ENCODE measurements at regions not wholly inside any gene's neighbourhood (a gene's known extent, or its start where the extent isn't known, plus 50 kb on each side); places are given as distances from the start of the nearest gene placed in this dataset.
A peak's percentile ranks its signal among the peaks of the same experiment; 100 is the strongest.

DNA sequence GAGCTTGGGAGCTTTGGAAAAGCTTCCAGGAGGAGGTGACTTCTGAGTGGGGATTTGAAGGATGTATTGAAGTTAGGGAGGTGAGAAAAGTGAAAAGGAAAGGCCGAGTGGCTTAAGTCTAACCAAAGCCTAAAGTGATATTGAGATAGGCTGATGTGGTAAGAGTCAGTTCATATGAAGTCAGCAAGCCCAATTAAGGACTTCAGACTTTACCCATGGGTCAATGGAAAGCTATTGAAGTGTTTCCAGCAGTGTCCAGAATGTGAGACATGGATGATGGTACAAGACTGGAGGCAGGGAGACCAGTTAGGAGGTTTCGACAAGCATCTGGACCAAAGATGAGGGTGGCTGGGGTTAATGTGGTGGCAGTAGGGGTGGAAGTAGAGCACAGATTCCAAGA lies 134.3 kb upstream of the WWC1 start:
- no peak overlapping the region for H3K4me3 ChIP-seq (ENCODE audit: low read depth, low read length)
- no peak overlapping the region for H3K23ac ChIP-seq (ENCODE audit: low read length)
- H3K4me1 ChIP-seq (ENCODE audit: control insufficient read depth in 1 of 2, insufficient read depth in 2 of 2, low read length in 2 of 2): peaks cover 6 to 9% of the 10 kb centered on the region in 2 experiments
- H3K4ac ChIP-seq (ENCODE audit: low read depth, low read length): no peak overlapping the region
- H3K79me1 ChIP-seq (ENCODE audit: low read length): no peaks in the 10 kb centered on the region
- 100% methylated on average over 1 of the region's 2 CpGs for WGBS (ENCODE audit: extremely low coverage, insufficient coverage, insufficient read length)
- H4K91ac ChIP-seq (ENCODE audit: low read depth, low read length): no peak overlapping the region
- no peak overlapping the region for H2BK12ac ChIP-seq (ENCODE audit: low read length)
- no peak overlapping the region for H2BK5ac ChIP-seq (ENCODE audit: low read depth, low read length, poor library complexity)
- H2AK5ac ChIP-seq (ENCODE audit: low read length): no peak overlapping the region
- no peak overlapping the region for H4K8ac ChIP-seq (ENCODE audit: low read depth, low read length)
- H3K79me2 ChIP-seq (ENCODE audit: control insufficient read depth, insufficient read depth, low read length, poor library complexity): no peaks in the 10 kb centered on the region
- H3K9me3 ChIP-seq (ENCODE audit: insufficient read depth, low read depth, low read length): no peaks in the 10 kb centered on the region
- H3K36me3 ChIP-seq (ENCODE audit: control insufficient read depth in 1 of 2, insufficient read depth in 2 of 2, low read length in 2 of 2): no peaks in the 10 kb centered on the region
- H3K27ac ChIP-seq (ENCODE audit: low read depth, low read length): no peak overlapping the region
- H3K14ac ChIP-seq (ENCODE audit: low read length): no peak overlapping the region
- no peak overlapping the region for H2AFZ ChIP-seq (ENCODE audit: insufficient read depth, low read length, poor library complexity)
- no peak for DNase-seq
- no peak overlapping the region for H4K12ac ChIP-seq (ENCODE audit: low read depth, low read length)
- no peak overlapping the region for H3K18ac ChIP-seq (ENCODE audit: low read length)
- H3K9ac ChIP-seq (ENCODE audit: low read length): no peak overlapping the region
- no peak overlapping the region for H3K4me2 ChIP-seq (ENCODE audit: low read length)
- no peaks in the 10 kb centered on the region for H3K27me3 ChIP-seq (ENCODE audit: insufficient read depth, low read length)
- H2BK120ac ChIP-seq (ENCODE audit: insufficient read depth, low read length, poor library complexity): no peak overlapping the region

DNA sequence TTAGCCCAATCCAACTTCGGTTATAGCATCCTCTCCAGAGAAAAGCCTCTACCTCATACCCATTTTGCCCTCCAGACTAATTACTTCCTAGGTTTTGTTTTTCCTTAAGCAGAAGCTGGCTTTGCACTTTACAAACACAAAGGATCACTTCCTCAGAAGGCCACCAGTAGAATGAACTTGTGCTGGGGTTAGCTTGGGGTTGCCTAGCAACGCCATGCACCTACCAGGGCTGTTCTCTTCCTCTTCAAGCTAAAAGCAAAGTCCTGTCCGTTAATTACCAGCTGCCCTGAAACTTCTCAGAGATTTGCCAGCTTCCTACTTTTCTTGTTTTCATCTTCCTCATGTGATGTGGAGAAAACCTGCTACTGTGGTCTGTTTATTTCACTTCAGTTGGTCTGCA lies 132.0 kb upstream of the WWC1 start:
- Histone ChIP-seq H2BK5ac (ENCODE audit: low read depth, low read length, poor library complexity) (no peak overlapping the region), H2BK12ac (ENCODE audit: low read length) (no peak overlapping the region), H2AK5ac (ENCODE audit: low read length) (no peak overlapping the region), H2AFZ (ENCODE audit: insufficient read depth, low read length, poor library complexity) (no peak overlapping the region), H4K91ac (ENCODE audit: low read depth, low read length) (no peak overlapping the region), H3K18ac (ENCODE audit: low read length) (no peak overlapping the region), H3K9ac (ENCODE audit: low read length) (no peak overlapping the region), H4K12ac (ENCODE audit: low read depth, low read length) (no peak overlapping the region), H3K27me3 (ENCODE audit: insufficient read depth, low read length) (no peaks in the 10 kb centered on the region), H4K8ac (ENCODE audit: low read depth, low read length) (no peak overlapping the region), H3K14ac (ENCODE audit: low read length) (no peak overlapping the region), H2BK120ac (ENCODE audit: insufficient read depth, low read length, poor library complexity) (no peak overlapping the region), H3K79me2 (ENCODE audit: control insufficient read depth, insufficient read depth, low read length, poor library complexity) (no peaks in the 10 kb centered on the region), H3K27ac (ENCODE audit: low read depth, low read length) (no peak overlapping the region), H3K9me3 (ENCODE audit: insufficient read depth, low read depth, low read length) (no peaks in the 10 kb centered on the region), H3K23ac (ENCODE audit: low read length) (no peak overlapping the region), H3K4me2 (ENCODE audit: low read length) (no peak overlapping the region), H3K4me1 (ENCODE audit: control insufficient read depth in 1 of 2, insufficient read depth in 2 of 2, low read length in 2 of 2) (no peaks in the 10 kb centered on the region), H3K4ac (ENCODE audit: low read depth, low read length) (no peak overlapping the region), H3K36me3 (ENCODE audit: control insufficient read depth in 1 of 2, insufficient read depth in 2 of 2, low read length in 2 of 2) (no peaks in the 10 kb centered on the region), H3K79me1 (ENCODE audit: low read length) (no peaks in the 10 kb centered on the region), H3K4me3 (ENCODE audit: low read depth, low read length) (no peak overlapping the region)
- no CpG with 5 or more reads among the region's 3 CpGs for WGBS (ENCODE audit: extremely low coverage, insufficient coverage, insufficient read length)
- DNase-seq: peak in 1 of 2 donors; percentile 3

- Histone ChIP-seq H4K91ac (ENCODE audit: low read depth, low read length) (no peak overlapping the region), H3K27me3 (ENCODE audit: insufficient read depth, low read length) (no peaks in the 10 kb centered on the region), H2AFZ (ENCODE audit: insufficient read depth, low read length, poor library complexity) (no peak overlapping the region), H3K27ac (ENCODE audit: low read depth, low read length) (no peak overlapping the region), H4K12ac (ENCODE audit: low read depth, low read length) (no peak overlapping the region), H3K4me1 (ENCODE audit: control insufficient read depth in 1 of 2, insufficient read depth in 2 of 2, low read length in 2 of 2) (no peaks in the 10 kb centered on the region), H3K79me1 (ENCODE audit: low read length) (no peaks in the 10 kb centered on the region), H3K4me3 (ENCODE audit: low read depth, low read length) (peak overlapping the region; percentile 7), H3K9me3 (ENCODE audit: insufficient read depth, low read depth, low read length) (no peaks in the 10 kb centered on the region), H4K8ac (ENCODE audit: low read depth, low read length) (no peak overlapping the region), H2BK5ac (ENCODE audit: low read depth, low read length, poor library complexity) (no peak overlapping the region), H3K14ac (ENCODE audit: low read length) (no peak overlapping the region), H3K79me2 (ENCODE audit: control insufficient read depth, insufficient read depth, low read length, poor library complexity) (no peaks in the 10 kb centered on the region), H3K4ac (ENCODE audit: low read depth, low read length) (no peak overlapping the region), H3K4me2 (ENCODE audit: low read length) (no peak overlapping the region), H3K23ac (ENCODE audit: low read length) (no peak overlapping the region), H3K36me3 (ENCODE audit: control insufficient read depth in 1 of 2, insufficient read depth in 2 of 2, low read length in 2 of 2) (no peaks in the 10 kb centered on the region), H3K18ac (ENCODE audit: low read length) (no peak overlapping the region), H3K9ac (ENCODE audit: low read length) (no peak overlapping the region), H2AK5ac (ENCODE audit: low read length) (no peak overlapping the region), H2BK120ac (ENCODE audit: insufficient read depth, low read length, poor library complexity) (no peak overlapping the region), H2BK12ac (ENCODE audit: low read length) (no peak overlapping the region)
- WGBS (ENCODE audit: extremely low coverage, insufficient coverage, insufficient read length): no CpG with 5 or more reads among the region's 16 CpGs
- peak; percentile 62 to 77 for DNase-seq
Observed at GRCh38 chr5:168162464-168162863, 129.0 kb upstream of the WWC1 start.

DNA sequence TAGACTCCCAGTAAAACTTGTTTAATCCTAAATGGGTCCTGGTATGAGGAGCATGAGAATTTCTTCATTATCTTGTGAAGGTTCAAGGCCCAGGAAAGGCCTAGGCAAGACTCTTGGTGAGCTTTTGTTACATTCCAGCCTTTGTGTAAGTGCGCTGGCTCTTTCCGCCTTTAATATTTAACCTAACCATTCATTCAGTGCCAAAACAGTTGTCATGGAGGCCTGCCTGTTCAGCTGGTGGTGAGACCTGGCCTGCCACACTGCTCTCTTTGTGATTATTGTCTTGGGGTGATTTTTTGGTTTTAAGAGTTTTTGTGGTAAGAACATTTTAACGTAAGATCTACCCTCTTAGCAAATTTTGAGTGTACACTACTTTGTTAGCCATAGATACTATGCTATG lies 127.5 kb upstream of the WWC1 start:
- no peaks in the 10 kb centered on the region for H3K9me3 ChIP-seq (ENCODE audit: insufficient read depth, low read depth, low read length)
- H2AK5ac ChIP-seq (ENCODE audit: low read length): no peak overlapping the region
- no peaks in the 10 kb centered on the region for H3K79me2 ChIP-seq (ENCODE audit: control insufficient read depth, insufficient read depth, low read length, poor library complexity)
- no peak overlapping the region for H2BK5ac ChIP-seq (ENCODE audit: low read depth, low read length, poor library complexity)
- no peaks in the 10 kb centered on the region for H3K27me3 ChIP-seq (ENCODE audit: insufficient read depth, low read length)
- no peaks in the 10 kb centered on the region for H3K4me1 ChIP-seq (ENCODE audit: control insufficient read depth in 1 of 2, insufficient read depth in 2 of 2, low read length in 2 of 2)
- H3K18ac ChIP-seq (ENCODE audit: low read length): no peak overlapping the region
- no peak overlapping the region for H2BK120ac ChIP-seq (ENCODE audit: insufficient read depth, low read length, poor library complexity)
- no peak overlapping the region for H2AFZ ChIP-seq (ENCODE audit: insufficient read depth, low read length, poor library complexity)
- H3K36me3 ChIP-seq (ENCODE audit: control insufficient read depth in 1 of 2, insufficient read depth in 2 of 2, low read length in 2 of 2): no peaks in the 10 kb centered on the region
- no peak overlapping the region for H3K14ac ChIP-seq (ENCODE audit: low read length)
- H2BK12ac ChIP-seq (ENCODE audit: low read length): no peak overlapping the region
- no peak overlapping the region for H3K27ac ChIP-seq (ENCODE audit: low read depth, low read length)
- H3K23ac ChIP-seq (ENCODE audit: low read length): no peak overlapping the region
- H3K9ac ChIP-seq (ENCODE audit: low read length): no peak overlapping the region
- no peak overlapping the region for H4K12ac ChIP-seq (ENCODE audit: low read depth, low read length)
- no CpG with 5 or more reads among the region's 3 CpGs for WGBS (ENCODE audit: extremely low coverage, insufficient coverage, insufficient read length)
- no peak overlapping the region for H3K4me2 ChIP-seq (ENCODE audit: low read length)
- no peak overlapping the region for H3K4ac ChIP-seq (ENCODE audit: low read depth, low read length)
- H4K91ac ChIP-seq (ENCODE audit: low read depth, low read length): no peak overlapping the region
- H4K8ac ChIP-seq (ENCODE audit: low read depth, low read length): no peak overlapping the region
- DNase-seq: no peak
- no peak overlapping the region for H3K4me3 ChIP-seq (ENCODE audit: low read depth, low read length)
- H3K79me1 ChIP-seq (ENCODE audit: low read length): no peaks in the 10 kb centered on the region

Measured in trophoblast cell (in vitro differentiated cells and primary cell).